ENCODE measurements at regions not wholly inside any gene's neighbourhood (a gene's known extent, or its start where the extent isn't known, plus 50 kb on each side); places are given as distances from the start of the nearest gene placed in this dataset.

GRCh38 chr12:34598851-34599529 lies 576.7 kb downstream of the ALG10 start:
- ATAC-seq (no peak), FAIRE-seq (no peak), DNase-seq (ENCODE audit: low spot score) (no peak)
- Histone ChIP-seq H3K36me3 (replicated peaks in 1 of 2; ENCODE audit: control insufficient read depth in 1 of 2, insufficient read depth in 2 of 2, low read length in 2 of 2) (no peaks in the 10 kb centered on the region), H3K27ac (ENCODE audit: extremely low read length, insufficient read depth, low read length) (no peak overlapping the region), H4K20me1 (ENCODE audit: insufficient read depth, low read length) (no peaks in the 10 kb centered on the region), H3K4me2 (ENCODE audit: low read depth, low read length) (no peak overlapping the region), H3K79me2 (ENCODE audit: insufficient read depth, low read length) (no peaks in the 10 kb centered on the region), H3K9me3 (ENCODE audit: low read length) (peaks cover 100% of the 10 kb centered on the region), H3K4me1 (ENCODE audit: insufficient read depth, low read length) (no peaks in the 10 kb centered on the region), H3K4me3 (replicated peaks in 1 of 3; ENCODE audit: insufficient read depth in 1 of 3, low read depth in 2 of 3, low read length in 3 of 3) (no peak overlapping the region), H3K27me3 (ENCODE audit: control insufficient read depth in 1 of 2, insufficient read depth in 2 of 2, low read length in 2 of 2) (no peaks in the 10 kb centered on the region), H2AFZ (ENCODE audit: low read length) (no peak overlapping the region), H3K9ac (ENCODE audit: insufficient read depth, low read depth, low read length) (no peak overlapping the region)
- WGBS (ENCODE audit: low lambda C conversion rate) = 13% methylated on average over 18 of the region's 18 CpGs
- ChIA-PET CTCF (ENCODE audit: low intra/inter-chr PET ratio, low total read pairs) (no interaction called here), POLR2A (no interaction called here)
- intact Hi-C loops (cut with micrococcal nuclease; ENCODE audit: unreplicated experiment) = no loop called here
- BruUV-seq (replicated peaks) = no TSS peak
- in situ Hi-C loops (cut with HindIII; ENCODE audit: extremely low pct_ligation_motif_present, low pct_unique_long_range_greater_than_20kb) = loop anchor here (25.0 kb wide), 1 partner anchor 187 kb away; no protein-coding TSS in a partner anchor
- TF ChIP-seq SP1 (IDR thresholded peaks at IDR 0.05) (no peak), SP1 (CRISPR knock-in tag; IDR thresholded peaks at IDR 0.05) (no peak), ZNF570 (CRISPR knock-in tag; IDR thresholded peaks at IDR 0.05; ENCODE audit: borderline replicate concordance) (no peak), RFX1 (IDR thresholded peaks at IDR 0.05) (no peak), ZNF768 (CRISPR knock-in tag; IDR thresholded peaks at IDR 0.05) (no peak), ZMYM4 (CRISPR knock-in tag; IDR thresholded peaks at IDR 0.05) (no peak), KLF9 (CRISPR knock-in tag; IDR thresholded peaks at IDR 0.05; ENCODE audit: low read depth) (no peak), FOXO1 (CRISPR knock-in tag; IDR thresholded peaks at IDR 0.05) (no peak), SRY (CRISPR knock-in tag; IDR thresholded peaks at IDR 0.05) (no peak), ZNF670 (CRISPR knock-in tag; IDR thresholded peaks at IDR 0.05; ENCODE audit: borderline replicate concordance) (no peak), PHF8 (CRISPR knock-in tag; IDR thresholded peaks at IDR 0.05) (no peak), SP5 (CRISPR knock-in tag; IDR thresholded peaks at IDR 0.05; ENCODE audit: borderline replicate concordance, low read depth) (no peak), KDM4B (CRISPR knock-in tag; IDR thresholded peaks at IDR 0.05) (no peak), ZNF350 (CRISPR knock-in tag; IDR thresholded peaks at IDR 0.05; ENCODE audit: borderline replicate concordance, low read depth) (no peak), PTBP1 (IDR thresholded peaks at IDR 0.05; ENCODE audit: low read depth, low read length, poor library complexity, severe bottlenecking) (no peak)
- TF ChIP-seq, protein P1, sequence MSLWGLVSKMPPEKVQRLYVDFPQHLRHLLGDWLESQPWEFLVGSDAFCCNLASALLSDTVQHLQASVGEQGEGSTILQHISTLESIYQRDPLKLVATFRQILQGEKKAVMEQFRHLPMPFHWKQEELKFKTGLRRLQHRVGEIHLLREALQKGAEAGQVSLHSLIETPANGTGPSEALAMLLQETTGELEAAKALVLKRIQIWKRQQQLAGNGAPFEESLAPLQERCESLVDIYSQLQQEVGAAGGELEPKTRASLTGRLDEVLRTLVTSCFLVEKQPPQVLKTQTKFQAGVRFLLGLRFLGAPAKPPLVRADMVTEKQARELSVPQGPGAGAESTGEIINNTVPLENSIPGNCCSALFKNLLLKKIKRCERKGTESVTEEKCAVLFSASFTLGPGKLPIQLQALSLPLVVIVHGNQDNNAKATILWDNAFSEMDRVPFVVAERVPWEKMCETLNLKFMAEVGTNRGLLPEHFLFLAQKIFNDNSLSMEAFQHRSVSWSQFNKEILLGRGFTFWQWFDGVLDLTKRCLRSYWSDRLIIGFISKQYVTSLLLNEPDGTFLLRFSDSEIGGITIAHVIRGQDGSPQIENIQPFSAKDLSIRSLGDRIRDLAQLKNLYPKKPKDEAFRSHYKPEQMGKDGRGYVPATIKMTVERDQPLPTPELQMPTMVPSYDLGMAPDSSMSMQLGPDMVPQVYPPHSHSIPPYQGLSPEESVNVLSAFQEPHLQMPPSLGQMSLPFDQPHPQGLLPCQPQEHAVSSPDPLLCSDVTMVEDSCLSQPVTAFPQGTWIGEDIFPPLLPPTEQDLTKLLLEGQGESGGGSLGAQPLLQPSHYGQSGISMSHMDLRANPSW (CRISPR knock-in tag; IDR thresholded peaks at IDR 0.05; ENCODE audit: borderline replicate concordance) = no peak
- TF ChIP-seq, protein P2, sequence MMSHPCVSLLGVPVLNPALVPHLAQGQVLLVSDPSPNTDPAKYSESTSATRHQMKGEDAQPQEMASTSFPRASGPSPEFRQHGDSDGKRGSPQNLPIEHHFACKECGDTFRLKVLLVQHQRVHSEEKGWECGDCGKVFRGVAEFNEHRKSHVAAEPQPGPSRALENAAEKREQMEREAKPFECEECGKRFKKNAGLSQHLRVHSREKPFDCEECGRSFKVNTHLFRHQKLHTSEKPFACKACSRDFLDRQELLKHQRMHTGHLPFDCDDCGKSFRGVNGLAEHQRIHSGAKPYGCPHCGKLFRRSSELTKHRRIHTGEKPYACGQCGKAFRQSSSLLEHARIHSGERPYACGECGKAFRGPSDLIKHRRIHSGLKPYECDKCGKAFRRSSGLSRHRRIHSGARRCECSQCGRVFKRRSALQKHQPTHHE (CRISPR knock-in tag; IDR thresholded peaks at IDR 0.05; ENCODE audit: borderline replicate concordance) = no peak
- TF ChIP-seq, protein P3, sequence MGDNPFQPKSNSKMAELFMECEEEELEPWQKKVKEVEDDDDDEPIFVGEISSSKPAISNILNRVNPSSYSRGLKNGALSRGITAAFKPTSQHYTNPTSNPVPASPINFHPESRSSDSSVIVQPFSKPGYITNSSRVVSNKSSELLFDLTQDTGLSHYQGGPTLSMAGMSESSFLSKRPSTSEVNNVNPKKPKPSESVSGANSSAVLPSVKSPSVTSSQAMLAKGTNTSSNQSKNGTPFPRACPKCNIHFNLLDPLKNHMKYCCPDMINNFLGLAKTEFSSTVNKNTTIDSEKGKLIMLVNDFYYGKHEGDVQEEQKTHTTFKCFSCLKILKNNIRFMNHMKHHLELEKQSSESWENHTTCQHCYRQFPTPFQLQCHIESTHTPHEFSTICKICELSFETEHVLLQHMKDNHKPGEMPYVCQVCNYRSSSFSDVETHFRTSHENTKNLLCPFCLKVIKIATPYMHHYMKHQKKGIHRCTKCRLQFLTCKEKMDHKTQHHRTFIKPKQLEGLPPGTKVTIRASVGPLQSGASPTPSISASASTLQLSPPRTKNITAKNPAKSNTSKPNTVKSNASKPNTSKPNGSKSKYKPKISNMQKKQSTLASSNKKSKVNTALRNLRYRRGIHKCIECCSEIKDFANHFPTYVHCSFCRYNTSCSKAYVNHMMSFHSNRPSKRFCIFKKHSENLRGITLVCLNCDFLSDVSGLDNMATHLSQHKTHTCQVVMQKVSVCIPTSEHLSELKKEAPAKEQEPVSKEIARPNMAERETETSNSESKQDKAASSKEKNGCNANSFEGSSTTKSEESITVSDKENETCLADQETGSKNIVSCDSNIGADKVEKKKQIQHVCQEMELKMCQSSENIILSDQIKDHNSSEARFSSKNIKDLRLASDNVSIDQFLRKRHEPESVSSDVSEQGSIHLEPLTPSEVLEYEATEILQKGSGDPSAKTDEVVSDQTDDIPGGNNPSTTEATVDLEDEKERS (CRISPR knock-in tag; IDR thresholded peaks at IDR 0.05) = no peak
- TF ChIP-seq, protein P4, sequence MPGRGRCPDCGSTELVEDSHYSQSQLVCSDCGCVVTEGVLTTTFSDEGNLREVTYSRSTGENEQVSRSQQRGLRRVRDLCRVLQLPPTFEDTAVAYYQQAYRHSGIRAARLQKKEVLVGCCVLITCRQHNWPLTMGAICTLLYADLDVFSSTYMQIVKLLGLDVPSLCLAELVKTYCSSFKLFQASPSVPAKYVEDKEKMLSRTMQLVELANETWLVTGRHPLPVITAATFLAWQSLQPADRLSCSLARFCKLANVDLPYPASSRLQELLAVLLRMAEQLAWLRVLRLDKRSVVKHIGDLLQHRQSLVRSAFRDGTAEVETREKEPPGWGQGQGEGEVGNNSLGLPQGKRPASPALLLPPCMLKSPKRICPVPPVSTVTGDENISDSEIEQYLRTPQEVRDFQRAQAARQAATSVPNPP (CRISPR knock-in tag; IDR thresholded peaks at IDR 0.05) = no peak

Measured in HepG2 (cell line).